ENCODE measurements at regions not wholly inside any gene's neighbourhood (a gene's known extent, or its start where the extent isn't known, plus 50 kb on each side); places are given as distances from the start of the nearest gene placed in this dataset.

DNA sequence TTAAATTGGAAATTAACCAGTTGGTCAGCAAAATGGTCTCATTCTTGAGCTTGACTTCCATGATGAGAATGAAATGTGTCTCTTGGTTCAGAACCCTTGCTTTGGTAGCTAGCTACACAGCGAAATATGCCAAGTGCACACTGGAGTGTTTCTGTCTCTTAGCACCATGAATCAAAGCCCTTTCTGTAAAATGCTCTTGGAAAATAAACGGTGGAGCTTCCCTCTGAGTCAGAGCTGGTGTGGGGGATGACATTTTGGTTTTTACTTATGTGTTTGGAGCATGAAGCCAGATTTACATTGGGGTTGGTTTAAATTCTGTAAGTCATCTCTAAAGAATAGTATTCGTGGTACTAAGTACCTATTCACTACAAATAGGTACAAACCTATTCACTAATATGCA, 85.1 kb upstream of the NANOGP8 start:
- no peaks in the 10 kb centered on the region for H3F3A ChIP-seq (ENCODE audit: insufficient read depth, low read length, poor library complexity, severe bottlenecking)
- no peaks in the 10 kb centered on the region for H3K27me3 ChIP-seq (ENCODE audit: insufficient read depth, low read depth, low read length)
- no peak overlapping the region for H3K27ac ChIP-seq (ENCODE audit: low read length)
- no peaks in the 10 kb centered on the region for H3K9me2 ChIP-seq (ENCODE audit: insufficient read depth, low read length)
- H4K20me1 ChIP-seq (ENCODE audit: insufficient read depth), result no peaks in the 10 kb centered on the region
- no peak overlapping the region for H2AFZ ChIP-seq (ENCODE audit: low read depth, low read length)
- no peak for TF ChIP-seq TAF1 (IDR thresholded peaks at IDR 0.05; ENCODE audit: low read depth)
- no peak for TF ChIP-seq SMC3 (conservative IDR thresholded peaks at IDR 0.05; ENCODE audit: poor library complexity)
- TF ChIP-seq RAD21 (conservative IDR thresholded peaks at IDR 0.05), result no peak
- TF ChIP-seq, protein P1, sequence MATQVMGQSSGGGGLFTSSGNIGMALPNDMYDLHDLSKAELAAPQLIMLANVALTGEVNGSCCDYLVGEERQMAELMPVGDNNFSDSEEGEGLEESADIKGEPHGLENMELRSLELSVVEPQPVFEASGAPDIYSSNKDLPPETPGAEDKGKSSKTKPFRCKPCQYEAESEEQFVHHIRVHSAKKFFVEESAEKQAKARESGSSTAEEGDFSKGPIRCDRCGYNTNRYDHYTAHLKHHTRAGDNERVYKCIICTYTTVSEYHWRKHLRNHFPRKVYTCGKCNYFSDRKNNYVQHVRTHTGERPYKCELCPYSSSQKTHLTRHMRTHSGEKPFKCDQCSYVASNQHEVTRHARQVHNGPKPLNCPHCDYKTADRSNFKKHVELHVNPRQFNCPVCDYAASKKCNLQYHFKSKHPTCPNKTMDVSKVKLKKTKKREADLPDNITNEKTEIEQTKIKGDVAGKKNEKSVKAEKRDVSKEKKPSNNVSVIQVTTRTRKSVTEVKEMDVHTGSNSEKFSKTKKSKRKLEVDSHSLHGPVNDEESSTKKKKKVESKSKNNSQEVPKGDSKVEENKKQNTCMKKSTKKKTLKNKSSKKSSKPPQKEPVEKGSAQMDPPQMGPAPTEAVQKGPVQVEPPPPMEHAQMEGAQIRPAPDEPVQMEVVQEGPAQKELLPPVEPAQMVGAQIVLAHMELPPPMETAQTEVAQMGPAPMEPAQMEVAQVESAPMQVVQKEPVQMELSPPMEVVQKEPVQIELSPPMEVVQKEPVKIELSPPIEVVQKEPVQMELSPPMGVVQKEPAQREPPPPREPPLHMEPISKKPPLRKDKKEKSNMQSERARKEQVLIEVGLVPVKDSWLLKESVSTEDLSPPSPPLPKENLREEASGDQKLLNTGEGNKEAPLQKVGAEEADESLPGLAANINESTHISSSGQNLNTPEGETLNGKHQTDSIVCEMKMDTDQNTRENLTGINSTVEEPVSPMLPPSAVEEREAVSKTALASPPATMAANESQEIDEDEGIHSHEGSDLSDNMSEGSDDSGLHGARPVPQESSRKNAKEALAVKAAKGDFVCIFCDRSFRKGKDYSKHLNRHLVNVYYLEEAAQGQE (IDR thresholded peaks at IDR 0.05; ENCODE audit: borderline replicate concordance), result no peak
- no peak for TF ChIP-seq POLR2AphosphoS5 (IDR thresholded peaks at IDR 0.05)
- no peak for TF ChIP-seq MXI1 (conservative IDR thresholded peaks at IDR 0.05; ENCODE audit: poor library complexity, severe bottlenecking)
- TF ChIP-seq CTCF (IDR thresholded peaks at IDR 0.05; ENCODE audit: poor library complexity, severe bottlenecking), result no peak
- no peak for TF ChIP-seq EP300 (conservative IDR thresholded peaks at IDR 0.05; ENCODE audit: poor library complexity, severe bottlenecking)
- TF ChIP-seq EZH2 (IDR thresholded peaks at IDR 0.05; ENCODE audit: borderline replicate concordance, insufficient read depth, low read length, poor library complexity, severe bottlenecking), result no peak
- no peaks in the 10 kb centered on the region for H3K9me3 ChIP-seq (ENCODE audit: low read length)
- no peak overlapping the region for H3K9ac ChIP-seq (ENCODE audit: low read length)
- H3K4me2 ChIP-seq (ENCODE audit: low read length), result no peak overlapping the region
- H3K4me3 ChIP-seq (ENCODE audit: low read length), result no peak overlapping the region
- H3K79me2 ChIP-seq (replicated peaks; ENCODE audit: insufficient read depth, low read length), result no peaks in the 10 kb centered on the region
- H3K36me3 ChIP-seq (ENCODE audit: insufficient read depth, low read length), result no peaks in the 10 kb centered on the region

DNA sequence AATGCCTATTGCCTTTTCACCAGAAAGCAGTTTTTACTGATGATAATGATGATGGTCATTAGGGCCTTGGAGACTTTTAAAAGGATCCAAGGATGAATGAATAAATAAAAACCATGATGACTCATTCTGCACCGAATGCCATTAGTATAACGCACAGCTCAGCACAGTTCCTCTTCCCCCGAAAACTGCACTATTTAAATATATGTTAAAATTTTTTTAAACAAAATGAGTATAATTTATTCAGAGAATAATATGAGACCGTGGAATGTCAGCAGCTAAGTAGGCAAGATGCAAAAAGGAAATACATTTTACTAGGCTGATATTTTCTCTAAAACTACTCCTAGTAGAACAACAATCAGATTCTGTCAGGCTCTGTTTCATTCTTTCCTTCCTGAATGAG, 83.4 kb upstream of the NANOGP8 start:
- H3K9ac ChIP-seq (ENCODE audit: low read length), result no peak overlapping the region
- H3K27ac ChIP-seq (ENCODE audit: low read length), result no peak overlapping the region
- no peaks in the 10 kb centered on the region for H3F3A ChIP-seq (ENCODE audit: insufficient read depth, low read length, poor library complexity, severe bottlenecking)
- no peak overlapping the region for H2AFZ ChIP-seq (ENCODE audit: low read depth, low read length)
- no peaks in the 10 kb centered on the region for H3K27me3 ChIP-seq (ENCODE audit: insufficient read depth, low read depth, low read length)
- TF ChIP-seq CTCF (IDR thresholded peaks at IDR 0.05; ENCODE audit: poor library complexity, severe bottlenecking) (no peak), EP300 (conservative IDR thresholded peaks at IDR 0.05; ENCODE audit: poor library complexity, severe bottlenecking) (no peak), EZH2 (IDR thresholded peaks at IDR 0.05; ENCODE audit: borderline replicate concordance, insufficient read depth, low read length, poor library complexity, severe bottlenecking) (no peak), TAF1 (IDR thresholded peaks at IDR 0.05; ENCODE audit: low read depth) (no peak), RAD21 (conservative IDR thresholded peaks at IDR 0.05) (no peak), MXI1 (conservative IDR thresholded peaks at IDR 0.05; ENCODE audit: poor library complexity, severe bottlenecking) (no peak), SMC3 (conservative IDR thresholded peaks at IDR 0.05; ENCODE audit: poor library complexity) (no peak), POLR2AphosphoS5 (IDR thresholded peaks at IDR 0.05) (no peak)
- TF ChIP-seq, protein P1 (IDR thresholded peaks at IDR 0.05; ENCODE audit: borderline replicate concordance), result no peak
- no peaks in the 10 kb centered on the region for H3K79me2 ChIP-seq (replicated peaks; ENCODE audit: insufficient read depth, low read length)
- no peak overlapping the region for H3K4me2 ChIP-seq (ENCODE audit: low read length)
- H4K20me1 ChIP-seq (ENCODE audit: insufficient read depth), result no peaks in the 10 kb centered on the region
- H3K4me3 ChIP-seq (ENCODE audit: low read length), result no peak overlapping the region
- no peaks in the 10 kb centered on the region for H3K9me3 ChIP-seq (ENCODE audit: low read length)
- no peaks in the 10 kb centered on the region for H3K9me2 ChIP-seq (ENCODE audit: insufficient read depth, low read length)
- H3K36me3 ChIP-seq (ENCODE audit: insufficient read depth, low read length), result no peaks in the 10 kb centered on the region

Data from neural cell (in vitro differentiated cells).